Anterior cingulate cortex (tissue), 58 donors: ENCODE measurements at regions not wholly inside any gene's neighbourhood (a gene's known extent, or its start where the extent isn't known, plus 50 kb on each side); places are given as distances from the start of the nearest gene placed in this dataset.
"Not testable (repeated sequence)": the region's sequence is repeated elsewhere in the genome, so short reads cannot be mapped to it uniquely, and the experiment has no call there.

Source experiments
- DNase-seq, 58 donors: peaks; one replicate each; lab custom pipeline; 2025; lab: John Stamatoyannopoulos, UW

DNA sequence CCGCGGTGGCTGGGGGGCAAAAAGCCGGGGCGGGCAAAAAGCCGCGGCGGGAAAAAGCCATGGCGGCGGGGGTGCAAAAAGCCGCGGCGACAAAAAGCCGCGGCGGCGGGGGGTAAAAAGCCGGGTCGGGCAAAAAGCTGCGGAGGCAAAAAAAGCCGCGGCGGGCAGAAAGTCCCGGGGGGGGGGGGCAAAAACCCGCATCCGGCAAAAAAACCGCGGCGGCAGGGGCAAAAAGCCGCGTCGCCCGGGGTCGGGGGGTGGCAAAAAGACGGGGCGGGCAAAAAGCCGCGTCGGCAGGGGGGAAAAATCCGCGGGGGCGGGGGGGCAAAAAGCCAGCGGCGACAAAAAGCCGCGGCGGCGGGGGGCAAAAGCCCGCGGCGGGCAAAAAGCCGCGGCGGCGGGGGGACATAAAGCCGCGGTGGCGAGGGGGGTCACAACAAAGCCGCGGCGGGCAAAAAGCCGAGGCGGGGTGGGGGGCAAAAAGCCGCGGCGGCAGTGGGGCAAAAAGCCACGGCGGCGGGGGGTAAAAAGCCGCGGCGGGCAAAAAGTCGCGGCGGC is 1634.4 kb downstream of the RPIA start:
- DNase-seq = not testable (repeated sequence)

DNA sequence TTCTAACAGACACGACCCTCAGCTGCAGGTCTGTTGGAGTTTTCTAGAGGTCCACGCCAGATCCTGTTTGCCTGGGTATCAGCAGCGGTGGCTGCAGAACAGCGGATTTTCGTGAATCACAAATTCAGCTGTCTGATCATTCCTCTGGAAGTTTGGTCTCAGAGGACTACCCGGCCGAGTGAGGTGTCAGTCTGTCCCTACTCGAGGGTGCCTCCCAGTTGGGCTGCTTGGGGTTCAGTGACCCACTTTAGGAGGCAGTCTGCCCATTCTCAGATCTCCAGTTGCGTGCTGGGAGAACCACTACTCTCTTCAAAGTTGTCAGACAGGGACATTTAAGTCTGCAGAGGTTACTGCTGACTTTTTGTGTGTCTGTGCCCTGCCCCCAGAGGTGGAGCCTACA is 1664.1 kb downstream of the RPIA start:
- not testable (repeated sequence) for DNase-seq

DNA sequence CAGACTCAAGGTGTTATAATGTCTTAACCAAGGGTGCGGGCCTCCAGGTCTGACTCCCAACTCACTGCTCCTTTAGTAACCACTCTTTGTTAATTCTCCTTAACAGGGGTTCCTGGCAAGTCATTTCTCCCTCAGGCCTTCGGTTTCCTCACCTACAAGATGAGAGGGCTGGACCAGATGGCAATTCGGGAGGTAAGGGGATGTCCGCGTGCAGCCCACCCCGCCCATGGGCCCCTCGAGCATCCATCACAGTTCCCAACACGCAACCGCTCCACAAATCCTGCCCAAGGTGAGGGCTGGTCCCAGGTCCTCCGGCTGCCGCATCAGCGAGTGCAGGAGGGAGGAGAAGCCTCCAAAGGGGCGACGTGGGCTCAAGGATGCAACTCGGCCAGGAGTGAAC is 1667.9 kb downstream of the RPIA start:
- not testable (repeated sequence) for DNase-seq

DNA sequence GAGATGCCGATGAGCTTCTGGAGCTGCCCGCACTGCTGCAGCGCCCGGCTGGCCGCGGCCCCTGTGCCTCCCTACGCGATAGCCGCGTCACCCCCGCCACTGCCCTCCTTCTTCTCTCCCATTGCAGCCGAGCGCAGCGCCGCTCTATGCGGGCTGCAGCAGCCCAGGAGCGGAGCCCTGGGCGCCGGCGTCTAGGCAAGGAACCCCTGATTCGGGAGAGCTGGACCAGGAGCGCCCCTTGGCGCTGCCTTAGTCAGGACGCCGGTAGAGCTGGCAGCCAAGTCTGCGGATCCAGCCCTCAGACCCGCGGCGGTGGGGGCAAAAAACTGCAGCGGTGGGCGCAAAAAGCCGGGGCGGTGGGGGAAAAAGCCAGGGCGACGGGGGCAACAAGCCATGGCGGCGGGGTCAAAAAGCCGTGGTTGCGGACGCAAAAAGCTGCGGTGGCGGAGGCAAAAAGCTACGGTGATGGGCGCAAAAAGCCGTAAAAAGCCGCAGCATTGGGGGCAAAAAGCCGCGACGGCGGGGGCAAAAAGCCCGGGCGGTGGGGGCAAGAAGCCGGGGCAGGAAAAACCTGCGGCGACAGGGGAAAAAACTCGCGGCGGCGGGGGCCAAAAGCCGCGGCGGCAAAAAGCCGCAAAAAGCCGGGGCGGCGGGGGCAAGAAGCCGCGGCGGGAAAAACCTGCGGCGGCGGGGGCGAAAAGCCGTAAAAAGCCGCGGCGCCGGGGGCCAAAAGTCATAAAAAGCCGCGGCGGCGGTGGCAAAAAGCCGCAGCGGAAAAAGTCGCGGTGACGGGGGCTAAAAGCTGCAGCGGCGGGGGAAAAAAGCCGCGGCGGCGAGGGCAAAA is 1668.6 kb downstream of the RPIA start:
- not testable (repeated sequence) for DNase-seq

DNA sequence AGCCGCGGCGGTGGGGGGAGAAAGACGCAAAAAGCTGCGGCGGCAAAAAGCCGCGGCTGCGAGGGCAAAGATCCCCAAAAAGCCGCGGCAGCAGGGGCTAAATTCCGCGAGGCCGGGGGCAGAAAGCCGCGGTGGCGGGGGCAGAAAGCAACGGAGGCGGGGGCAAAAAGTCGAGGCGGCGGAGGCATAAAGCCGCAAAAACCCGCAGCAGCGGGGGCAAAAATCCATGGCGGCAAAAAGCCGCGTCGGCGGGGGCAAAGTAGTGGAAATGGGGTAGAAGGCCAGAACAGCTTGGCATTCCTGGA is 1669.2 kb downstream of the RPIA start:
- DNase-seq = not testable (repeated sequence)
